Activated naive CD4-positive, alpha-beta T cell treated with anti-CD3 and anti-CD28 coated beads for 36 hours (primary cell): ENCODE measurements at regions not wholly inside any gene's neighbourhood (a gene's known extent, or its start where the extent isn't known, plus 50 kb on each side); places are given as distances from the start of the nearest gene placed in this dataset.

Experiments used
- CTCF ChIA-PET: fragments of 350-600 bp; sonication (Branson Sonifier 250); formaldehyde crosslinking; loops from one replicate; lab custom pipeline; 2021; ENCODE audit warnings: antibody characterized with exemption; lab: Charles Lee
- DNase-seq: peaks from one replicate; pipeline ENCODE4 v3.0.0-alpha.2; 2020
- H3K27ac Mint-ChIP-seq: one replicate; pipeline ENCODE4 v1.8.0; 2021; ENCODE audit warnings: mild to moderate bottlenecking, mixed read lengths
- H3K27me3 Mint-ChIP-seq: one replicate; pipeline ENCODE4 v1.8.0; 2021; ENCODE audit warnings: low read depth, mixed read lengths
- H3K36me3 Mint-ChIP-seq: one replicate; pipeline ENCODE4 v1.8.0; 2021; ENCODE audit warnings: low read depth, mixed read lengths
- H3K4me1 Mint-ChIP-seq: one replicate; pipeline ENCODE4 v1.8.0; 2021; ENCODE audit warnings: low read depth, mixed read lengths
- H3K4me3 Mint-ChIP-seq: one replicate; pipeline ENCODE4 v1.8.0; 2021; ENCODE audit warnings: mild to moderate bottlenecking, moderate library complexity, mixed read lengths
- H3K9me3 Mint-ChIP-seq: one replicate; pipeline ENCODE4 v1.8.0; 2021; ENCODE audit warnings: mixed read lengths
- intact Hi-C: fragments of 100-400 bp; cut with micrococcal nuclease; formaldehyde crosslinking; loops from one replicate; pipeline ENCODE4 v1.15.1; 2023

DNA sequence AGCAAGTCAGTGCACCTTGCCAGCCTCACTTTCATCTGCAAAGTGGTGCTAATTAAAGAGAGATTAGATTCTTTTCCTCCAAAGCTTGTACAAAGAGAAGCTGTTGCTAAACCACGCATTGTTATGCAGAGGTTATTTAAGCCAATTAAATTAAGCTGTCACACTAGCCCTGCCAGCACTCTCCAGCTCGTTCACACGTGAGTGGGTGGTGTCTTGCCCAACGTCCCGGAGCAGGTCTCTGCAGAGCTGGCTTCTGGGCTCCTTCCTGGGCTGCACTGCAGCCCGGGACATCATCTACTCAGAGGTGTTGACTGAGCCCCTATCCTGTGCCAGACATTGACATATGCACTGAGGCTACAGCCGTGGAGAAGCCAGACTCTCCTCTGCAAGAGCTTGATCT lies 401.6 kb upstream of the SULF2 start:
- no peak overlapping the region for H3K4me3 Mint-ChIP-seq

GRCh38 chr20:48186447-48186846 lies 401.2 kb upstream of the SULF2 start:
- intact Hi-C loops = no loop called here
- Mint-ChIP-seq H3K27ac (no peak overlapping the region), H3K9me3 (no peaks in the 10 kb centered on the region), H3K36me3 (no peaks in the 10 kb centered on the region), H3K4me3 (no peak overlapping the region), H3K27me3 (no peaks in the 10 kb centered on the region), H3K4me1 (no peaks in the 10 kb centered on the region)
- CTCF ChIA-PET = no interaction called here
- DNase-seq = no peak

More for the DNA sequence above, 401.6 kb upstream of the SULF2 start:
- Mint-ChIP-seq H3K9me3 (no peaks in the 10 kb centered on the region), H3K4me1 (no peaks in the 10 kb centered on the region), H3K27me3 (no peaks in the 10 kb centered on the region), H3K36me3 (no peaks in the 10 kb centered on the region), H3K27ac (no peak overlapping the region)
- CTCF ChIA-PET = no interaction called here
- intact Hi-C loops = no loop called here
- DNase-seq = no peak

DNA sequence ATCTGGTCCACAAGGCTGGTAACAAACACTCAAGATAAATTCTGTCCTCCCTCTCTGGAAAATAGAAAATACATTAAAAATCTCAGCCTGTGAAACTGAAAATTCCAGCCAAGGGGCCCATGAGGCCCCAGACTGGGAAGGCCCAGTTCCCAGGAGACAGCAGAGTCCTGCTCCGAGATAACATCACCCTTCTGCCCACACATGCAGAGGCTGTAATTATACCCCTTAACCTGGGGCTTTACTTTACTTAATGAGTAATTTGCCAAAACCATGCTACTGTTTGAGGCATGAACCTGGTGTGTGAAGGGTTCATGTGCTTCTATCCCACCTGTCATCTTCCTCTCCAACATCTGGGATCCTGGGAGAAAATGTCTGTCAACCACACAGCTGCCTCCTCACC lies 398.9 kb upstream of the SULF2 start:
- H3K27me3 Mint-ChIP-seq = no peaks in the 10 kb centered on the region
- no peaks in the 10 kb centered on the region for H3K9me3 Mint-ChIP-seq
- intact Hi-C loops = no loop called here
- H3K36me3 Mint-ChIP-seq = no peaks in the 10 kb centered on the region
- H3K4me3 Mint-ChIP-seq = no peak overlapping the region
- H3K4me1 Mint-ChIP-seq = no peaks in the 10 kb centered on the region
- CTCF ChIA-PET = no interaction called here
- no peak for DNase-seq
- no peak overlapping the region for H3K27ac Mint-ChIP-seq

- no peaks in the 10 kb centered on the region for H3K36me3 Mint-ChIP-seq
- no peak overlapping the region for H3K4me3 Mint-ChIP-seq
- no peak for DNase-seq
- H3K27ac Mint-ChIP-seq = no peak overlapping the region
- CTCF ChIA-PET = no interaction called here
- H3K27me3 Mint-ChIP-seq = no peaks in the 10 kb centered on the region
- H3K4me1 Mint-ChIP-seq = no peaks in the 10 kb centered on the region
- intact Hi-C loops = no loop called here
- no peaks in the 10 kb centered on the region for H3K9me3 Mint-ChIP-seq
These were observed 396.1 kb upstream of the SULF2 start for GRCh38 chr20:48181261-48181935.

- DNase-seq = no peak
- intact Hi-C loops = no loop called here
- Mint-ChIP-seq H3K36me3 (no peaks in the 10 kb centered on the region), H3K4me1 (no peaks in the 10 kb centered on the region), H3K9me3 (no peaks in the 10 kb centered on the region), H3K27ac (no peak overlapping the region), H3K27me3 (no peaks in the 10 kb centered on the region), H3K4me3 (no peak overlapping the region)
- CTCF ChIA-PET = no interaction called here
These were observed 395.3 kb upstream of the SULF2 start for GRCh38 chr20:48180618-48181017.

GRCh38 chr20:48180024-48180423 lies 394.7 kb upstream of the SULF2 start:
- Mint-ChIP-seq H3K27ac (no peak overlapping the region), H3K36me3 (no peaks in the 10 kb centered on the region), H3K27me3 (no peaks in the 10 kb centered on the region), H3K4me1 (no peaks in the 10 kb centered on the region), H3K4me3 (no peak overlapping the region), H3K9me3 (no peaks in the 10 kb centered on the region)
- no peak for DNase-seq
- intact Hi-C loops = no loop called here
- CTCF ChIA-PET = no interaction called here

- intact Hi-C loops = no loop called here
- no peaks in the 10 kb centered on the region for H3K36me3 Mint-ChIP-seq
- H3K4me1 Mint-ChIP-seq = no peaks in the 10 kb centered on the region
These were observed 393.4 kb upstream of the SULF2 start for GRCh38 chr20:48178633-48179032.

GRCh38 chr20:48177058-48177457 lies 391.8 kb upstream of the SULF2 start:
- Mint-ChIP-seq H3K27me3 (peaks cover 1% of the 10 kb centered on the region), H3K4me3 (no peak overlapping the region), H3K36me3 (no peaks in the 10 kb centered on the region), H3K9me3 (peaks cover 3% of the 10 kb centered on the region), H3K27ac (no peak overlapping the region), H3K4me1 (no peaks in the 10 kb centered on the region)
- DNase-seq = no peak
- CTCF ChIA-PET = no interaction called here
- intact Hi-C loops = no loop called here

More at GRCh38 chr20:48178633-48179032, 393.4 kb upstream of the SULF2 start:
- H3K4me3 Mint-ChIP-seq = no peak overlapping the region
- H3K9me3 Mint-ChIP-seq = no peaks in the 10 kb centered on the region
- CTCF ChIA-PET = no interaction called here
- H3K27ac Mint-ChIP-seq = no peak overlapping the region
- no peak for DNase-seq
- no peaks in the 10 kb centered on the region for H3K27me3 Mint-ChIP-seq

DNA sequence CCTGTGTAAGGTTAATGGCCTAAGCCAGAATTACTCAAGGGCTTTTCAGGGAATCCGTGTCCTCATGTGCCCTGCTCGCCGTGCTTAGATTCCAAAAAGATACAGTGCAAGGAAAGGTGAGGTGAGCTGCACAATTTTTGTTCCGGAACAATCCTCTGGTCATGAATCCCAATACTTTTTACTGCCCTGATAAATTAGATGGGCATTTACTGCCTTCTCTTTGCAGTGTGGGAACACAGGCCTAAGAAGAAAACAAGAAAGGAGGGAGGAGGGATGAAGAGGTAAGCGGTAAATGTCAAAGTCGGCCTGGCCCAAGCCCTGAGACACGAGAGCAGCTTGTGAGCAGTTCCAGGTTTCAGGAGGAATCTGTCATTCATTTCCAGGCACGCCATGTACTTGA lies 390.9 kb upstream of the SULF2 start:
- H3K9me3 Mint-ChIP-seq = peaks cover 3% of the 10 kb centered on the region
- intact Hi-C loops = no loop called here
- DNase-seq = no peak
- H3K36me3 Mint-ChIP-seq = no peaks in the 10 kb centered on the region
- no peak overlapping the region for H3K27ac Mint-ChIP-seq
- no peaks in the 10 kb centered on the region for H3K4me1 Mint-ChIP-seq
- peaks cover 1% of the 10 kb centered on the region for H3K27me3 Mint-ChIP-seq
- CTCF ChIA-PET = no interaction called here
- no peak overlapping the region for H3K4me3 Mint-ChIP-seq

DNA sequence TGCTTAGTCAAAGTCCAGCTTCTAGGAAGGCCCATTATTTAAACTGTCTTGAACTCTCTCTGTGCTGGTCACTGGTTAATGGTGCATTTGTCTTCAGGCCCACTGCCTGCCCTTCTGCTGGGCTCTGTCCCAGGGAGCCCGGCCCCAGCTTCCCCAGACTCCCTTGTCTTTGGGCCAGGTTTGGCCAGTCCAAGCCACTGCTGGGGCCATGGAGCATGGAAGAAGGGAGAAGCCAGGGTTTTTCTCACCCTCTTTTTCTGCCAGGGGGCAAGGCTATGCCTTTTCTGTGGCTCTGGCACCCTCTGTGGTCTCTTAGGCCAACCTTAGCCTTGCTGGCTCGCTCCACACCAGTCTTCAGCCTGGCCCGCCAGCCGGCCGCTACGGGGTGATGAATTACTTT lies 390.0 kb upstream of the SULF2 start:
- peaks cover 3% of the 10 kb centered on the region for H3K9me3 Mint-ChIP-seq
- CTCF ChIA-PET = no interaction called here
- no peak overlapping the region for H3K4me3 Mint-ChIP-seq
- DNase-seq = no peak
- peaks cover 1% of the 10 kb centered on the region for H3K27me3 Mint-ChIP-seq
- no peak overlapping the region for H3K27ac Mint-ChIP-seq
- no peaks in the 10 kb centered on the region for H3K36me3 Mint-ChIP-seq
- H3K4me1 Mint-ChIP-seq = no peaks in the 10 kb centered on the region
- intact Hi-C loops = no loop called here

GRCh38 chr20:48172357-48172702 lies 387.0 kb upstream of the SULF2 start:
- Mint-ChIP-seq H3K36me3 (no peaks in the 10 kb centered on the region), H3K27ac (no peak overlapping the region), H3K9me3 (peaks cover 3% of the 10 kb centered on the region), H3K4me1 (no peaks in the 10 kb centered on the region), H3K4me3 (no peak overlapping the region), H3K27me3 (peaks cover 4% of the 10 kb centered on the region)
- CTCF ChIA-PET = interaction anchor here (0.6 kb wide), 1 partner anchor 69 kb away, joined by 3 read pairs; no protein-coding TSS in a partner anchor
- intact Hi-C loops = no loop called here
- DNase-seq = no peak

DNA sequence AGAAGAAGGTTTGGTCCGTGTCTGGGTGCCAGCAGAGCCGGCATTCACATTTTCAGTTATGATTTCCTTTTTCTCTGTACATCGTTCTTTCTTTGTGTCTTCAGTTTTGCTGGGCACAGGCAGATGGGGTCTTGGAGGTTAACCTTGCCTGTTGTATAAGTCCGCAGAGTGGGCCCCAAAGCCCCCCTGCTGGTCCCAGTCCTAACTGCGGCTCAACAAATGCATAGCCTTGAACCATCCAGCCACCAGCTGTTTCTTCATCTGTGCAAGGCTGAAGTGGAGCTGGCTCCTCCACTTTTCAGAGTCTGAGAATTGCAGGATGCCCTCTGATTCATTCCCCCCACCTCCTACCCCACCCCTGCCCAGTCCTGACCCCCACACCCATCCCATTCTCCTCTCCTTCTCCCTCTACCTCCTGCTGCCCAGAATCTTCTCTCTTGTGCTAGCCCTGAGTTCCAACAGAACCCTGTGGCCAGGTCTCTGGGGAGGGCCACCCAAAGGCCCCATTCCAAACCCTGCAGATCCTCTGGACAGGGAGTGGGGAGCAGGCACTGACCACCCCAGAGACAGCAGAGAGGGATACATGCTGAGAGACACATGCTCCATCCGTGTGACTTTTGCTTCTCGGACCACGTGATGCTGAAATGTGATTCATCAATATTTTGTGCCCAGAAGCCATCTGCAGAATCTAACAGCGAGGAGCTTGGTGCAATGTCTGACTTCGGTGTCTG lies 386.5 kb upstream of the SULF2 start:
- Mint-ChIP-seq H3K36me3 (no peaks in the 10 kb centered on the region), H3K4me3 (no peak overlapping the region), H3K27me3 (peaks cover 4% of the 10 kb centered on the region), H3K9me3 (peaks cover 3% of the 10 kb centered on the region), H3K4me1 (no peaks in the 10 kb centered on the region), H3K27ac (no peak overlapping the region)
- CTCF ChIA-PET = no interaction called here
- intact Hi-C loops = no loop called here
- no peak for DNase-seq

GRCh38 chr20:48171071-48171470 lies 385.8 kb upstream of the SULF2 start:
- no peak overlapping the region for H3K27ac Mint-ChIP-seq
- H3K36me3 Mint-ChIP-seq = no peaks in the 10 kb centered on the region
- H3K4me3 Mint-ChIP-seq = no peak overlapping the region
- CTCF ChIA-PET = no interaction called here
- intact Hi-C loops = no loop called here
- DNase-seq = no peak
- H3K4me1 Mint-ChIP-seq = no peaks in the 10 kb centered on the region
- H3K27me3 Mint-ChIP-seq = peaks cover 4% of the 10 kb centered on the region
- H3K9me3 Mint-ChIP-seq = peaks cover 3% of the 10 kb centered on the region
